SK-N-SH (cell line): ENCODE measurements at regions not wholly inside any gene's neighbourhood (a gene's known extent, or its start where the extent isn't known, plus 50 kb on each side); places are given as distances from the start of the nearest gene placed in this dataset.

ENCODE experiments used
- NRF1 ChIP-seq: IDR thresholded peaks from 2 replicates; pipeline ENCODE4 v1.6.1; 2012; ENCODE audit warnings: low read depth, mild to moderate bottlenecking, low read length
- USF2 ChIP-seq: fragments of 150-350 bp; IDR thresholded peaks from 2 replicates; pipeline ENCODE4 v1.6.1; 2017; ENCODE audit warnings: antibody characterized with exemption, low read length, low read depth, borderline replicate concordance

DNA sequence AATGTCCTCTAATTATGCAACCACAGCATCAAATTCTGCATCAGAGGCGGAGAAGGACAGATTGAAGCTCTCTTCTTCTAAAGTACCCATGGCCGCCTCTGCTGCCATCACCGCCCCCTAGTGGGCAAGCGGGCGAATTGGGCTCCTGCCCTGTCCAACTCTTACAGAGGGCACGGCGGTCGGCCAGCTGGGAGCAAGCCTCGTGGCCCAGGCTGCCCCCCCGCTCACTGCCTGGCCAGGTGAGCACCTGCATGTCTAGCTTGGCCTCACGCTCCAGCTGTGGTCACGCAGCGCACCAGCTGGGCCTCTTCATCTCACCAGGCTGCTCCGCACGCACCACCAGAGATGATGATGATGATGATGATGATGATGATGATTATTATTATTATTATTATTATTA is 146.1 kb upstream of the TOM1L1 start:
- TF ChIP-seq USF2: no peak
- TF ChIP-seq NRF1: no peak
